GM21528 (cell line): ENCODE measurements at regions not wholly inside any gene's neighbourhood (a gene's known extent, or its start where the extent isn't known, plus 50 kb on each side); places are given as distances from the start of the nearest gene placed in this dataset.
"Not testable (repeated sequence)": the region's sequence is repeated elsewhere in the genome, so short reads cannot be mapped to it uniquely, and the experiment has no call there.

ENCODE experiments used
- ATAC-seq: cut with Tn5 transposase; IDR thresholded peaks from one replicate; pipeline ENCODE4 v1.9.1; 2021; ENCODE audit warnings: mild to moderate bottlenecking, moderate library complexity; ENCODE audit not compliant: unreplicated experiment, low FRiP score

GRCh38 chr1:47593013-47593568 lies 155.2 kb downstream of the FOXD2 start:
- no peak for ATAC-seq

- no peak for ATAC-seq
These were observed 155.9 kb downstream of the FOXD2 start for GRCh38 chr1:47593598-47594285.

GRCh38 chr1:47594627-47595026 lies 156.8 kb downstream of the FOXD2 start:
- ATAC-seq = no peak

- no peak for ATAC-seq
These were observed 158.5 kb downstream of the FOXD2 start for GRCh38 chr1:47596328-47596727.

GRCh38 chr1:47598357-47598756 lies 160.5 kb downstream of the FOXD2 start:
- ATAC-seq = no peak

- no peak for ATAC-seq
These were observed 161.9 kb downstream of the FOXD2 start for GRCh38 chr1:47599777-47600176.

- not testable (repeated sequence) for ATAC-seq
These were observed 164.6 kb downstream of the FOXD2 start for GRCh38 chr1:47602491-47602890.

- not testable (repeated sequence) for ATAC-seq
These were observed 167.0 kb downstream of the FOXD2 start for GRCh38 chr1:47604869-47605268.

- ATAC-seq = no peak
These were observed 170.5 kb downstream of the FOXD2 start for GRCh38 chr1:47608296-47608875.

- no peak for ATAC-seq
These were observed 174.1 kb downstream of the FOXD2 start for GRCh38 chr1:47611992-47612391.

GRCh38 chr1:47612819-47613218 lies 175.0 kb downstream of the FOXD2 start:
- ATAC-seq = no peak

GRCh38 chr1:47616036-47616435 lies 178.2 kb downstream of the FOXD2 start:
- ATAC-seq = no peak

GRCh38 chr1:47616906-47617305 lies 179.1 kb downstream of the FOXD2 start:
- ATAC-seq = no peak

- no peak for ATAC-seq
These were observed 179.8 kb downstream of the FOXD2 start for GRCh38 chr1:47617381-47618221.

- no peak for ATAC-seq
These were observed 180.4 kb downstream of the FOXD2 start for GRCh38 chr1:47618222-47618720.

- ATAC-seq = no peak
These were observed 181.0 kb downstream of the FOXD2 start for GRCh38 chr1:47618830-47619229.

- no peak for ATAC-seq
These were observed 183.6 kb downstream of the FOXD2 start for GRCh38 chr1:47621483-47621882.

- ATAC-seq = no peak
These were observed 184.1 kb downstream of the FOXD2 start for GRCh38 chr1:47621977-47622376.

GRCh38 chr1:47622776-47623556 lies 185.1 kb downstream of the FOXD2 start:
- no peak for ATAC-seq

- ATAC-seq = no peak
These were observed 185.7 kb downstream of the FOXD2 start for GRCh38 chr1:47623557-47623940.
